SK-N-SH treated with all-trans-retinoic acid at 6 μM for 48 hours (cell line): ENCODE measurements at regions not wholly inside any gene's neighbourhood (a gene's known extent, or its start where the extent isn't known, plus 50 kb on each side); places are given as distances from the start of the nearest gene placed in this dataset.

ENCODE experiments used
- ATAC-seq: fragments of 200-7000 bp; cut with Tn5 transposase; 3 replicates; pipeline ENCODE4 v1.9.1; 2020; ENCODE audit warnings: mild to moderate bottlenecking, moderate library complexity
- ARNTL ChIP-seq: fragments of 450-650 bp; formaldehyde crosslinking; IDR thresholded peaks from 2 replicates; pipeline ENCODE4 v1.5.0; 2020; ENCODE audit warnings: low read depth, mild to moderate bottlenecking, moderate library complexity, borderline replicate concordance
- BACH2 ChIP-seq: fragments of 250-450 bp; sonication (Bioruptor Pico); IDR thresholded peaks from 2 replicates; pipeline ENCODE4 v1.9.0; 2021; ENCODE audit warnings: mild to moderate bottlenecking, borderline replicate concordance
- CSDC2 ChIP-seq: fragments of 250-450 bp; sonication (Bioruptor Pico); IDR thresholded peaks from 2 replicates; pipeline ENCODE4 v1.5.0; 2020; ENCODE audit warnings: mild to moderate bottlenecking, moderate library complexity
- CSRNP3 ChIP-seq: fragments of 250-450 bp; sonication (Bioruptor Pico); IDR thresholded peaks from 2 replicates; pipeline ENCODE4 v1.5.1; 2021; ENCODE audit warnings: mild to moderate bottlenecking, moderate library complexity
- ESRRG ChIP-seq: fragments of 250-450 bp; sonication (Bioruptor Pico); IDR thresholded peaks from 2 replicates; pipeline ENCODE4 v1.6.1; 2021; ENCODE audit warnings: mild to moderate bottlenecking
- GLIS3 ChIP-seq: fragments of 250-450 bp; sonication (Bioruptor Pico); IDR thresholded peaks from 2 replicates; pipeline ENCODE4 v1.5.0; 2020; ENCODE audit warnings: mild to moderate bottlenecking, moderate library complexity
- OSR1 ChIP-seq: fragments of 250-450 bp; sonication (Bioruptor Pico); IDR thresholded peaks from 2 replicates; pipeline ENCODE4 v1.8.0; 2022; ENCODE audit warnings: moderate library complexity, mild to moderate bottlenecking, inconsistent platforms
- PPARA ChIP-seq: fragments of 250-450 bp; sonication (Bioruptor Pico); IDR thresholded peaks from 2 replicates; pipeline ENCODE4 v1.5.0; 2020; ENCODE audit warnings: mild to moderate bottlenecking, borderline replicate concordance
- RARB ChIP-seq: fragments of 250-450 bp; sonication (Bioruptor Pico); IDR thresholded peaks from 2 replicates; pipeline ENCODE4 v1.8.0; 2021; ENCODE audit warnings: mild to moderate bottlenecking, moderate library complexity
- TCF4 ChIP-seq: fragments of 250-450 bp; sonication (Bioruptor Pico); IDR thresholded peaks from 2 replicates; pipeline ENCODE4 v1.8.0; 2021; ENCODE audit warnings: mild to moderate bottlenecking, moderate library complexity, borderline replicate concordance
- TOX ChIP-seq: fragments of 250-450 bp; sonication (Bioruptor Pico); IDR thresholded peaks from 2 replicates; pipeline ENCODE4 v1.8.0; 2021; ENCODE audit warnings: mild to moderate bottlenecking, moderate library complexity, borderline replicate concordance
- TSHZ2 ChIP-seq: fragments of 250-450 bp; sonication (Bioruptor Pico); IDR thresholded peaks from 2 replicates; pipeline ENCODE4 v1.5.0; 2020; ENCODE audit warnings: mild to moderate bottlenecking, moderate library complexity
- ZC3H10 ChIP-seq: fragments of 250-450 bp; sonication (Bioruptor Pico); IDR thresholded peaks from 2 replicates; pipeline ENCODE4 v1.5.1; 2021; ENCODE audit warnings: mild to moderate bottlenecking, moderate library complexity
- ZFP30 ChIP-seq: fragments of 450-650 bp; formaldehyde crosslinking; IDR thresholded peaks from 2 replicates; pipeline ENCODE4 v1.5.0; 2022; ENCODE audit warnings: mild to moderate bottlenecking, moderate library complexity
- ZNF565 ChIP-seq: fragments of 450-650 bp; formaldehyde crosslinking; conservative IDR thresholded peaks from 2 replicates; pipeline ENCODE4 v1.5.0; 2020; ENCODE audit warnings: low read depth, mild to moderate bottlenecking, moderate library complexity
- ZNF70 ChIP-seq: fragments of 450-650 bp; formaldehyde crosslinking; IDR thresholded peaks from 2 replicates; pipeline ENCODE4 v1.5.0; 2020; ENCODE audit warnings: mild to moderate bottlenecking, moderate library complexity
- ZNF8 ChIP-seq: fragments of 450-650 bp; formaldehyde crosslinking; IDR thresholded peaks from 2 replicates; pipeline ENCODE4 v1.5.0; 2020; ENCODE audit warnings: mild to moderate bottlenecking, moderate library complexity
- TF ChIP-seq, protein P1 (sequence below): fragments of 250-450 bp; sonication (Bioruptor Pico); IDR thresholded peaks from 2 replicates; pipeline ENCODE4 v1.8.0; 2020; ENCODE audit warnings: mild to moderate bottlenecking, moderate library complexity, borderline replicate concordance
- TF ChIP-seq, protein P2 (sequence below): fragments of 250-450 bp; sonication (Bioruptor Pico); IDR thresholded peaks from 2 replicates; pipeline ENCODE4 v1.5.1; 2020; ENCODE audit warnings: low read depth, mild to moderate bottlenecking, moderate library complexity
- TF ChIP-seq, protein P3 (sequence below): fragments of 250-450 bp; sonication (Bioruptor Pico); IDR thresholded peaks from 2 replicates; pipeline ENCODE4 v1.8.0; 2021; ENCODE audit warnings: low read depth, mild to moderate bottlenecking, moderate library complexity, borderline replicate concordance

- ATAC-seq, result no peak
- no peak for TF ChIP-seq ZNF70
- TF ChIP-seq ZC3H10 (CRISPR knock-in tag), result no peak
- TF ChIP-seq ZNF565 (CRISPR knock-in tag), result no peak
- no peak for TF ChIP-seq OSR1
- no peak for TF ChIP-seq CSRNP3 (CRISPR knock-in tag)
- TF ChIP-seq TOX (CRISPR knock-in tag), result no peak
- no peak for TF ChIP-seq ESRRG (CRISPR knock-in tag)
- TF ChIP-seq, protein P1, sequence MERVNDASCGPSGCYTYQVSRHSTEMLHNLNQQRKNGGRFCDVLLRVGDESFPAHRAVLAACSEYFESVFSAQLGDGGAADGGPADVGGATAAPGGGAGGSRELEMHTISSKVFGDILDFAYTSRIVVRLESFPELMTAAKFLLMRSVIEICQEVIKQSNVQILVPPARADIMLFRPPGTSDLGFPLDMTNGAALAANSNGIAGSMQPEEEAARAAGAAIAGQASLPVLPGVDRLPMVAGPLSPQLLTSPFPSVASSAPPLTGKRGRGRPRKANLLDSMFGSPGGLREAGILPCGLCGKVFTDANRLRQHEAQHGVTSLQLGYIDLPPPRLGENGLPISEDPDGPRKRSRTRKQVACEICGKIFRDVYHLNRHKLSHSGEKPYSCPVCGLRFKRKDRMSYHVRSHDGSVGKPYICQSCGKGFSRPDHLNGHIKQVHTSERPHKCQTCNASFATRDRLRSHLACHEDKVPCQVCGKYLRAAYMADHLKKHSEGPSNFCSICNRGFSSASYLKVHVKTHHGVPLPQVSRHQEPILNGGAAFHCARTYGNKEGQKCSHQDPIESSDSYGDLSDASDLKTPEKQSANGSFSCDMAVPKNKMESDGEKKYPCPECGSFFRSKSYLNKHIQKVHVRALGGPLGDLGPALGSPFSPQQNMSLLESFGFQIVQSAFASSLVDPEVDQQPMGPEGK (CRISPR knock-in tag), result no peak
- TF ChIP-seq CSDC2 (CRISPR knock-in tag), result no peak
- TF ChIP-seq BACH2, result no peak
Observed at GRCh38 chr5:93196986-93197385, 384.0 kb downstream of the NR2F1-AS1 start.

- ATAC-seq, result no peak
- TF ChIP-seq ARNTL, result no peak
- no peak for TF ChIP-seq ZFP30 (CRISPR knock-in tag)
- TF ChIP-seq TSHZ2 (CRISPR knock-in tag), result no peak
- TF ChIP-seq BACH2, result no peak
- no peak for TF ChIP-seq TOX (CRISPR knock-in tag)
- TF ChIP-seq, protein P2, sequence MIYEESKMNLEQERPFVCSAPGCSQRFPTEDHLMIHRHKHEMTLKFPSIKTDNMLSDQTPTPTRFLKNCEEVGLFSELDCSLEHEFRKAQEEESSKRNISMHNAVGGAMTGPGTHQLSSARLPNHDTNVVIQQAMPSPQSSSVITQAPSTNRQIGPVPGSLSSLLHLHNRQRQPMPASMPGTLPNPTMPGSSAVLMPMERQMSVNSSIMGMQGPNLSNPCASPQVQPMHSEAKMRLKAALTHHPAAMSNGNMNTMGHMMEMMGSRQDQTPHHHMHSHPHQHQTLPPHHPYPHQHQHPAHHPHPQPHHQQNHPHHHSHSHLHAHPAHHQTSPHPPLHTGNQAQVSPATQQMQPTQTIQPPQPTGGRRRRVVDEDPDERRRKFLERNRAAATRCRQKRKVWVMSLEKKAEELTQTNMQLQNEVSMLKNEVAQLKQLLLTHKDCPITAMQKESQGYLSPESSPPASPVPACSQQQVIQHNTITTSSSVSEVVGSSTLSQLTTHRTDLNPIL (CRISPR knock-in tag), result no peak
- TF ChIP-seq GLIS3 (CRISPR knock-in tag), result no peak
- TF ChIP-seq RARB (CRISPR knock-in tag), result no peak
- no peak for TF ChIP-seq CSDC2 (CRISPR knock-in tag)
- TF ChIP-seq CSRNP3 (CRISPR knock-in tag), result no peak
- TF ChIP-seq, all 23 proteins: peak for 0
Observed at GRCh38 chr5:93193431-93194347, 387.3 kb downstream of the NR2F1-AS1 start.

DNA sequence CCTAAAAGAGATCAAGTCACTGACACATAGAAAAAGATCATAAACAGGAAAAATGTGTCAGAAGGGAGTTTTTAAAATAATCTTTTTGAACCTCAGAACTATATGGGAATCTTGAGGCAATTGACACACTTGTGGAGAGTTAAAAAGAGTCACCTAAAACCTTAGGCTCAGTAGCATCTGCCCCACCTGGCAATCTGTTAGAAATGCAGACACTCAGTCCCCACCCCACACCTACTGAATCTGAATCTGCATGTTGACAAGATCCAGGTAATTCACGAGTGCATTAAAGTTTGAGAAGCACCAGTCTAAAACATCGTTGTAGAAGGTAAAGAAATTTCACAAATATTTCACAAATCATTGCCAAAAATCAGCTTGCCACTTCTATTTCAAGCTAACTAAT is 388.3 kb downstream of the NR2F1-AS1 start:
- no peak for ATAC-seq
- TF ChIP-seq ZNF70 (no peak), CSRNP3 (CRISPR knock-in tag) (no peak), OSR1 (no peak), CSDC2 (CRISPR knock-in tag) (no peak), TCF4 (CRISPR knock-in tag) (no peak), ZC3H10 (CRISPR knock-in tag) (no peak), TOX (CRISPR knock-in tag) (no peak), PPARA (no peak), RARB (CRISPR knock-in tag) (no peak), BACH2 (no peak), ZNF8 (no peak)
- TF ChIP-seq, protein P2 (CRISPR knock-in tag), result no peak
- TF ChIP-seq, protein P3, sequence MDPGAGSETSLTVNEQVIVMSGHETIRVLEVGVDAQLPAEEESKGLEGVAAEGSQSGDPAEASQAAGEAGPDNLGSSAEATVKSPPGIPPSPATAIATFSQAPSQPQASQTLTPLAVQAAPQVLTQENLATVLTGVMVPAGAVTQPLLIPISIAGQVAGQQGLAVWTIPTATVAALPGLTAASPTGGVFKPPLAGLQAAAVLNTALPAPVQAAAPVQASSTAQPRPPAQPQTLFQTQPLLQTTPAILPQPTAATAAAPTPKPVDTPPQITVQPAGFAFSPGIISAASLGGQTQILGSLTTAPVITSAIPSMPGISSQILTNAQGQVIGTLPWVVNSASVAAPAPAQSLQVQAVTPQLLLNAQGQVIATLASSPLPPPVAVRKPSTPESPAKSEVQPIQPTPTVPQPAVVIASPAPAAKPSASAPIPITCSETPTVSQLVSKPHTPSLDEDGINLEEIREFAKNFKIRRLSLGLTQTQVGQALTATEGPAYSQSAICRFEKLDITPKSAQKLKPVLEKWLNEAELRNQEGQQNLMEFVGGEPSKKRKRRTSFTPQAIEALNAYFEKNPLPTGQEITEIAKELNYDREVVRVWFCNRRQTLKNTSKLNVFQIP, result no peak
